ENCODE measurements at regions not wholly inside any gene's neighbourhood (a gene's known extent, or its start where the extent isn't known, plus 50 kb on each side); places are given as distances from the start of the nearest gene placed in this dataset.

- TF ChIP-seq CTCF (optimal IDR thresholded peaks at IDR 0.05 in 1 of 3, IDR thresholded peaks at IDR 0.05 in 1 of 3, conservative IDR thresholded peaks at IDR 0.05 in 1 of 3; ENCODE audit: extremely low read depth in 1 of 3, insufficient read depth in 2 of 3, low read length in 3 of 3) (no peak), EZH2 (IDR thresholded peaks at IDR 0.05; ENCODE audit: low read length) (no peak)
Measured at GRCh38 chr11:130780437-130780836, 135.8 kb downstream of the SNX19 start.
